GM21381 (cell line): ENCODE measurements at regions not wholly inside any gene's neighbourhood (a gene's known extent, or its start where the extent isn't known, plus 50 kb on each side); places are given as distances from the start of the nearest gene placed in this dataset.
"Not testable (repeated sequence)": the region's sequence is repeated elsewhere in the genome, so short reads cannot be mapped to it uniquely, and the experiment has no call there.

ENCODE experiments used
- ATAC-seq: cut with Tn5 transposase; IDR thresholded peaks from one replicate; pipeline ENCODE4 v1.9.1; 2021; ENCODE audit warnings: mild to moderate bottlenecking, moderate library complexity; ENCODE audit not compliant: unreplicated experiment

- no peak for ATAC-seq
Measured at GRCh38 chr5:124892185-124892848, 145.9 kb upstream of the ZNF608 start.

GRCh38 chr5:124894541-124894940, 148.1 kb upstream of the ZNF608 start:
- ATAC-seq = no peak

GRCh38 chr5:124895236-124895635, 148.8 kb upstream of the ZNF608 start:
- no peak for ATAC-seq

GRCh38 chr5:124901081-124901480, 154.6 kb upstream of the ZNF608 start:
- ATAC-seq = no peak

- ATAC-seq = peak; percentile 99
Measured at GRCh38 chr5:124902097-124902821, 155.8 kb upstream of the ZNF608 start.

- no peak for ATAC-seq
Measured at GRCh38 chr5:124905256-124906130, 159.1 kb upstream of the ZNF608 start.

- no peak for ATAC-seq
Measured at GRCh38 chr5:124906339-124907097, 160.1 kb upstream of the ZNF608 start.

GRCh38 chr5:124907098-124907644, 160.7 kb upstream of the ZNF608 start:
- ATAC-seq = no peak

- peak; percentile 79 for ATAC-seq
Measured at GRCh38 chr5:124908581-124909451, 162.4 kb upstream of the ZNF608 start.

- no peak for ATAC-seq
Measured at GRCh38 chr5:124909734-124910133, 163.3 kb upstream of the ZNF608 start.

- ATAC-seq = peak; percentile 51
Measured at GRCh38 chr5:124910354-124911016, 164.0 kb upstream of the ZNF608 start.

- no peak for ATAC-seq
Measured at GRCh38 chr5:124912638-124913328, 166.3 kb upstream of the ZNF608 start.

GRCh38 chr5:124913329-124913653, 166.9 kb upstream of the ZNF608 start:
- ATAC-seq = no peak

GRCh38 chr5:124916313-124916712, 169.9 kb upstream of the ZNF608 start:
- not testable (repeated sequence) for ATAC-seq

- no peak for ATAC-seq
Measured at GRCh38 chr5:124918618-124919017, 172.2 kb upstream of the ZNF608 start.

- no peak for ATAC-seq
Measured at GRCh38 chr5:124919076-124919475, 172.6 kb upstream of the ZNF608 start.

GRCh38 chr5:124919747-124920525, 173.5 kb upstream of the ZNF608 start:
- ATAC-seq = no peak
